ENCODE measurements at regions not wholly inside any gene's neighbourhood (a gene's known extent, or its start where the extent isn't known, plus 50 kb on each side); places are given as distances from the start of the nearest gene placed in this dataset.

DNA sequence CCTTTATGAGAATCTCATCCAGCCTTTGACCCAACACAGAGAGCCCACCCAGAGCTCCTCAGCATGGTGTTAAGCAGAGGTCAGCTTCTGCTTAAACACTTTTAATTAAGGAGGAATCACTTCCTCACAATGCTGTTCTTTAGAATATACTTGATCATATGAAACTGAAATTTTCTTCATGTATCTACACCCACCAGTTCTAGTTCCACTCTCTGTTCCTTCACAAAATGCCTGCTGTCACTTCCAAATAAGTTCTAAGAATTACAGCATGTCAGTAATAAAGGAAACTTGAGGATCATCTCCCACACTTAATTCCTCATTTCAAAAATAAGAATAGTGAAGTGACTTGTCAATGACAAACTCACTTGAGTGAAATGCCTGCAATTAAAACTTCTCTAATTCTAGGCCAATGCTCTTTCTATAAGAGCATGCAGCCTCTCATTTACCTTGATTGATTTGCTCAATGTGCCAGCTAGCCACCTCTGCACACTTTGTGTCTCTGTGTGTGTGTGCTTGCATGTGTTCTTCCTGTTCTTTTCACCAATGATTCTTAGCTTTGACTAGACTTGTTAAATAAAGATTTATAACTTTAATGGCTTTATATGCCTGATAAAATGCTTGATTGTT, 356.3 kb downstream of the PLPP3 start:
- no peak for DNase-seq (ENCODE audit: low spot score)

DNA sequence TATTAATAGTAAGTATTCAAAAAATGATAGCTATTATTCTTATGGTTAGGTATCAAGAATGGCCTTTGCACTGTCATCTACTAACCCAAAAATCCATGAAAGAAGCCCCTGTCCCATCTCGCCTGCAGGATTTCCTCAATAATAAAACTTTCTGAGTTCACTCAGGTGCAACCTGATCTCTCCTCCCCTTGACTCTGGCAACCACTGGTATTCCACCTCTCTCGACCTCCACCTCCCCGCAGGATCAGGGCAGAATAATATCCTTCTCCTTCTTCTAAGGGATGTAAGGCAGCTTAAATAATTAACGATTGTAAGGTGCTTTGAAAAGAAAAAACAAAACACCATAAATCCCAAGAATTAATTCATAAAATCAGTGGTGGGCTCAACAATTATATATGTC, 359.3 kb downstream of the PLPP3 start:
- no peak for DNase-seq (ENCODE audit: low spot score)

DNA sequence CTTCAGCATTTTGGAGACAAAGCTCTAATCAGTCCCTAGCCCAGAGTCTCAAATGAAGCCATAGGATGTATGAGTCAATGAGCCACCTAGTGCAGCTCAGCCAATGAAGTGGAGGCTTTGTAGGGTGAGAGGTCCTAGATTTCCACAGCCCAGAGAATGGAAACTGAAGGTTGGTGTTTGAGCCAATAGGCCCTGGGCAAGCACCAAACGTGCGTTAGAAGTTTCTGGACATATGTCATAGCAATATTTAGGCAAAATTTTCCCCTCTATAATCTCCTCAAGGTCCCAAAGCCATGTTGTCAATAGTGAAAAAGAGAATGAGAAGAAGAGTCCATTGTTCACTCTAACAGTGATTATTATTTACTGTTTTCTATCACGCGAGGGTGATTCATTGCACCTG, 361.3 kb downstream of the PLPP3 start:
- no peak for DNase-seq (ENCODE audit: low spot score)

DNA sequence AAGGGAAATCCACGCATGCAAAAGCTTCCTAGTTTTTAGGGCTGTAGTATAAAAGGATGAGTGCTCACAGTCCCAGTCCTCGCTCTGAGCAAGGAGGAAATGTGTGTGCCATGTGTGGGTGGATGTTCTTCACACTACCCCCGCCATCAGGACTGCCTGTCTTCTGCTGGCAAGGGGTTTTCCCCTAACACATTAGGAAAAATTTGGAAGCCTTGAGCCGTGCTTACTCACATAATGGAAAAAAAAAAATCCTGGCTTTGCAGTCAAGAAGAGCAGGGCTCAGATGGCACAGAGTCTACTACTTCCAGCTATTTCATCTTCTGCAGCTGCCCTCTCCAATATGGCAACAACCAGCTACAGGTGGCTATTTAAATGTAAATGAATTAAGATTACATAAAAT, 363.1 kb downstream of the PLPP3 start:
- no peak for DNase-seq (ENCODE audit: low spot score)

DNA sequence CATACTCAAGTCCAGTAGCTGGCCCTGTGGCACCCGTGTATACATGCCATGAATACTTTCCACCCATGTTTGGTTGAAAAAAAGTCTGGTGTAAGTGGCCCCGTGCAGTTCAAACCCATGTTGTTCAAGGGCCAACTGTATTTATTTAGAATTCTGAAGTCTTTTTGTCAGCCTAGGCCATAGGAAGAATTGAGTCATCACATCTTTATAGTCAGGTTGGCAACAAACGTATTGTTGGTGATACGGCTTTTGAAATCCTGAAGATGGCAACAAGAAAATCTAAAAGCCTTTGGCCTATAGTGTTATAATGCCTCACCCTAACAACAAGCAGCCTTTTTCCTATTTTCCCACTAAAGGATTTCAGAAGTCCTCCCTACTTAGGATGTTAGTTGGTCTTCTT, 363.6 kb downstream of the PLPP3 start:
- no peak for DNase-seq (ENCODE audit: low spot score)

DNA sequence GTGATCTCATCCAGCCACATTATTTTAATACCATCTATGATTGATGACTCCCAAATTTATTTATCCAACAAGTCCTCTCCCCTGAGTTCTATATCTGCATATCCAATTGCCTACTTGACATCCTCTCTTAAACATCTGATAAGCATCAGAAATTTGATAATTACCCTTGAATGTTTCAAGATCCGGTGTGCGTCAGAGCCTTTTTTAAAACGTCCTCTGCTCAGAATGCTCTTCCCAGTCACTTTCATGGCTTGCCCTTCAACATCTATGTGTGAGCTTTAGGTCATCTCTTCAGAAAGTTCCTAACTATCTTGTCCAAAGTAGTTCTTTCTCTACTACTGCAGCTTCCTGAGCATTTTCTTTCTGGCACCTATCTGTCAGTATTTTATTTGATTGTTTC, 364.3 kb downstream of the PLPP3 start:
- no peak for DNase-seq (ENCODE audit: low spot score)

DNA sequence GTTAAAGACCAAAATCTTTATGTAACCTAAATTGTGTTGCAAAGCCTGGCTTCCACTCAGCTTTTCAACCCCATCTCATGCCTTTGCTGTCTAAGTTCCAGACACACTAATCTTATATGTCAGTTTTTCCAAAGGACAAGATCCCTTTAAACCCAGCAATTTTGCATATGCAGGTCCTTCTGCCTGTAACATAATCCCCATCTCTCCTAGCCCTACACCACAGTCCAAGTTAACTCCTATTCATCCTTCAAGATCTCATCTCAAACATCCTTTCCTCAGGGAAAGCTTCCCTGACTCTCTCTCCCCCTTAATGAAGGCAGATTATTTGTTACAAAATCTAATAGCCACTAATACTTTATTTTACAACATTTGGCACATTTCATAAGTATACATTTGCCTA, 366.3 kb downstream of the PLPP3 start:
- no peak for DNase-seq (ENCODE audit: low spot score)

DNA sequence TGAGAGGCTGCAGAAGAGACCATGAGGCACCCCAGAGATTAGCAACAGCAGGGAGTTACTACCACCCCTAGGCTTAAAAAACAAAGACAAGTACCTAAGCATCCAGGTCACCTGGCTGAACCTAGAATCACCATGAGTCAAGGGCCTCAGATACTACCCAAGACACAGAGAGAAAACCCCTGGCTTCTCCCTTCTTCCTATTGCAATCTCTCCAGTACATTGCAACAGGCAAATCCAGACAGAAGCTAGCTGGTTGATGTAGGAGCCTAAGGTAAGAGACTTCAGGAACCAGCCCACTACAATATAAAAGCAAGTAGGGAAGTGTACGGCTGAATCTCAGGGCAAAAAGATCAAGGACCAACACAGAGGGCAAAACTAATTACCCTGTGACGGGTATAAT, 367.2 kb downstream of the PLPP3 start:
- DNase-seq (ENCODE audit: low spot score) = no peak

DNA sequence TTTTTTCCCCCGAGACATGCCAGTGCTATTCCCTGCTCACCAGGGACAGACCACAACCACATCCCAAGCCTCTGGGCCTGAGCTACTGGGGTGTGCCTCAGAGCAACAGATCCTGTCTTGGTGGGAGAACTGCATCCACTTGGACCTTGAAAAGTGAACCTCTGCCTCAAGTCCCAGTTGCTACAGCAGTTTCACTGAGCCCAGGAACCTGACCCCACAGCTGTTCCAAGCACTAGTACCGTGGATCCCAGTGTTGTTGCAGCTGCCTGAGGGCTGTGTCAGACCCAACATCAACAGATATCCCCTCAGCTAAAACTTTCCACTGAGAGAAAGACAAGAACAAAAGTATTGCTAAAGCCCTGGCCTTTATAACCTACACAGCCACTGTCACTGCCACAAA, 373.0 kb downstream of the PLPP3 start:
- DNase-seq (ENCODE audit: low spot score) = no peak

DNA sequence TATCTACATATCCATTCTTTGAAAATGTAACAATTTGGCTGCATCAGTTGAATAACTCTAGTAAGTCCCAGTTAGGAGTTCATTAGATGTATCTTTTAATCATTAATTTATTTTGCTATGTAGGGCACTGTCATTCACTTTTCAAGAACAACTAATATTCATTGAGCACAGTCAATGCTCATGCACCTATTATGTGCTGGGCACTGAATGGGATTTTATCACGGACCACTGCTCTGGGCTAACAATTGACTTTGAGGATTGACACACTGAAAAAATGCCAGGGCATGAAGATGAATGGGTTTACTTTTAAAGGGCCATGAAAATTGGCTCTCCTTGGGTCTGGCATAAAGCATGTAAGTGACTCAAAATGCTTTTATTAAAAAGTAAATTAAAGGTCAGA, 375.2 kb downstream of the PLPP3 start:
- no peak for DNase-seq (ENCODE audit: low spot score)

DNA sequence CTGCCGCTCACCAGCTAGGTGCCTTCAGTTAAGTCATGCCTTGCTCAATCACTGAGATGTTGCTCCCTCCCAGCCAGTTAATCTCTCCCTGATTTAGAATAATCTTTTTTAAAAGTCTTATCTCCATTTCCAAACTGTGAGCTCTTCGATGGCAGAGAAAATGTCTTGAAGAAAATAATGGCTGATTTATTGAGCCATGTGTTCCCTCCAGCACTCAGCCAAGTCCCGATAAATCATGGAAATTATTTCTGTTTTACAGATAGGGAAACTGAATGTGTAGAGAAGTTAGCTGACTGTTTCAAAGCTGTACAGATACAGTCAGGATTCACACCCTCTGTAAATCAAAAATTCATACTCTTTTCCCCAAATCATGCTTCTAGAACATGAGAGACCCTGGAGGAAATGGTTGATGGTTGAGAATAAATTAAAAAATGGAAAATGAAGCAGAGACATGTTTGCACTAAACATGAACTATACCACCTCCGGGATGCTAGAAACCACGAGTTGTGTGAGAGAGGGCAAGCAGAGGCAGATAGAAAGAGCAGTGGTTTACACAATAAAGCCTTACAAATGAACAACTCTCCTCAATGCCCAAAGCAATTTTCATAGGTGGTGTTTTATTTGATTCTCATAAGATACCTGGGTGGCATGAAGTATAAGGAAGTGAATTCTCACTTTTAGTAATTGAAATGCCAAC, 376.4 kb downstream of the PLPP3 start:
- no peak for DNase-seq (ENCODE audit: low spot score)

DNA sequence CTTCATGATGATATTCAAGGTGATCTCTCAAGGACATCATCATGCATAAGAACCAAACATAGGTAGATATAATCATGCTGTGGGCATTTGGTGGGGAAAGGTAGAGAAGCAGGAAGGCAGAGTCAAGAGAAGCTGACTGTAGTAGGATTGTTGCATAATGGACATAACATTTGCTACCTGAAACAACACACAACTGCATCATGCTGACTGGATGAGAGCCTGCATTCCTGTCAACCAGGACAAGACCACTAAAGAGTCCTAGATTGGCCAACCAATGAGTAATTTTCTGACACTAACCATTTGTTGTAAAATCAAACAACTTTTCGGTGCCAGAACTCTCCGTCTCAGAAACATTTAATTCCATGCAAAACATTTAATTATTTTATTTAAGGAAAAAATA, 377.2 kb downstream of the PLPP3 start:
- DNase-seq (ENCODE audit: low spot score) = no peak

DNA sequence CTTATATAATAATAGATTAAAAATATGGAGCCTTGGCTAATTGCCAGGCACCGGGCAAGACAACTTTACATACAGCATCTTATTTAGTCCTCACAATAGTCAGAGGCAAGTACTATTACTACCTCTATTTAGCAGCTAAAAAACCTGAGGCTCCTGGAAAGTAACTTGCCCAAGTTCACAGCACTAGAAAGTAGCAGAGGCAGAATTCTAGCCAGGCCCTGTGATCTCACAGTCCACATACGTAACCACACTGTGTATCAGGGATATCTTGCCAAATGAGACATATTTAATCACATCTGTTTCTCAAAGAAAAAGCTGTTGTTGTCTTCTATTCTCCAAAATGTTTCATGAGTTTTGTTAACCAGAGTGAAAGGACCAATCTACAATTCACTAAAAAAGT, 378.5 kb downstream of the PLPP3 start:
- DNase-seq (ENCODE audit: low spot score) = no peak

DNA sequence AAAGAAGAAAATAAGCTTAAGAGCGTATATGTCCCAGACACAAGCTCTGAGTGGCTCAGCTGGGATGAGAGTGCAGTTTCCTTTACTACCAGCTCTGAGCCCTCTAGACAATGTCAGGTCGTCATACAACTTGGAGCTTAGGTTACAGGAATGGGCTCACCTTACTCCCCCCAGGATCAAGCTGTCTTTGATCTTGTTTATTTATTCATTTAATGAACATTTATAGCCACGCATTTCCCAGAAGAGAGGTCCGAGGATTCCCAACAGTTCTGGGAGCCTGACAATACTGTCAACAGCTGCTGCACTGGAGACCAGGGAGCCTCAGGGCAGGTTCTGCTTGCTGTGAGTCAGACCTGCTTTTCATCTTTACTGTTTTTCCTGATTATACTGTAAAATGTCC, 378.9 kb downstream of the PLPP3 start:
- no peak for DNase-seq (ENCODE audit: low spot score)

DNA sequence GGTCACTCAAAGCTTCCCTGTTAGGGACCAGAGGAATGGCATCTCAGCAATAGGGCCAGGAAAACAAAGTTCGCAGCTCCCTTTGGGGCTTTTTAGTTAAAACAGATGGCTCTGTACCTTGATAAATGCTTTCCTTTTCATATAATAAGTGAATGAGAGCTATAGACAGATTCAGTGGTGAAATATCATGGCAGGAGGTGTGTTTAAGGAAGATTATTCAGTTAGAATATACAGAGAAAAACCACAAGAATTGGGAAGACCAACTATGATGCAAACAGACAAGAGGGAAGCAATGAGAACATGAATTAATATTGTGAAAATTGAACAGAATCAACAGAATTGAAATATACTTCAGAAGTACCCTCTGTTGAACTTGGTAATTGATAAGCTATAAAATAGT, 379.4 kb downstream of the PLPP3 start:
- no peak for DNase-seq (ENCODE audit: low spot score)

DNA sequence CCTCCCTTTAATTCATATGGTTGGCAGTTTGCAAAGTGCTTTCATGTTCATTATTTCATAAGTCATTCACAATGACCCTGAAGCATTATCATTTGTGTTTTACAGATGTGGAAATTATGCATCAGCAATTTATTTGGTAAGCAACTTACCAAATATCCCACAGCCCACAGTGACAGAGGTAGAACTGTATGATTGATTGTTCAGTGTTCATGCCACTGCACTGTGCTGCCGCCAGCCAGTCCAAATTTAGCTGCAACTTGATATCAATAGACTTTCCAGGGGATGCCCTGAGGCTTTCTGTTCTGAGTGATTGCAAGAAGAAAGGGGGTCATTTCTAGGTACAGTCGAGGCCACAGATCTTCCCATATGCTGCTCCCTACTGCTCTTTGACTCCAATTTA, 380.3 kb downstream of the PLPP3 start:
- no peak for DNase-seq (ENCODE audit: low spot score)

DNA sequence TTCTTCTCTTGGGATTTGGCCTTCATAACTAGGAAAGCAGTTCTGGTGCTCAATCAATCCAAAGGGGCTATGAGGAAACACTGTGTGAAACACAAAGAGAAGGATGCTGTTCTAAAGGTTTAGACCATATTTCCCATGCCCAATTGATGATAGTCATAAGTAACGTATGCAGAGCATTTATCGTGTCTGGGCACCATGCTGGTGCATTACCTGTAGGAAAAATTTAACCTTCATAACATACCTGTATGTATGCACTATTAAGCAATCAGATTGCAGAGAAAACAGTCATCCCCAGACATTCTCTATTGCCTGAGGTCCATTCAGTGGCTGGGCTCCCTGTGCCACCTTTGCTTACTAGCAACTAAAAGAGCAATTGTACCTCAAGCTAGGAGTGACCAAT, 381.4 kb downstream of the PLPP3 start:
- DNase-seq (ENCODE audit: low spot score) = no peak

DNA sequence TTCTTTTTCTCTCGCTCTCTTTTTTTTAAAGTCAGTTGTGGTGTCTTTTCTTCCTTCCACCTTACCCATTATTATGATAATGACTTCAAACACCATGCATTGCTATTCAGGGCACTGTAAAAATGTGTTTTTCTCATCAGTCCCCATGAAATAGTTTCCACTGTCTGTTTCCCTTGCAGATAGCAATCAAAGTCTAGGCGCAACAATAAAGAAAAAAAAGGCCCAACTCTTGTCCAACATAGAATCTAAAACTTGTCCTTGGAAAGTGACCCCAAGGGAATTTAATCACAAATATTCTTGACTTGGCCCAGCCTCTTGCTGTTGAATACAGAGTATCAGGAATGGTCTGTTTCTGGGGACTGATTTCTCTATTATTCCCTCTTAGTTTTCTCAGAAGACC, 382.5 kb downstream of the PLPP3 start:
- no peak for DNase-seq (ENCODE audit: low spot score)

DNA sequence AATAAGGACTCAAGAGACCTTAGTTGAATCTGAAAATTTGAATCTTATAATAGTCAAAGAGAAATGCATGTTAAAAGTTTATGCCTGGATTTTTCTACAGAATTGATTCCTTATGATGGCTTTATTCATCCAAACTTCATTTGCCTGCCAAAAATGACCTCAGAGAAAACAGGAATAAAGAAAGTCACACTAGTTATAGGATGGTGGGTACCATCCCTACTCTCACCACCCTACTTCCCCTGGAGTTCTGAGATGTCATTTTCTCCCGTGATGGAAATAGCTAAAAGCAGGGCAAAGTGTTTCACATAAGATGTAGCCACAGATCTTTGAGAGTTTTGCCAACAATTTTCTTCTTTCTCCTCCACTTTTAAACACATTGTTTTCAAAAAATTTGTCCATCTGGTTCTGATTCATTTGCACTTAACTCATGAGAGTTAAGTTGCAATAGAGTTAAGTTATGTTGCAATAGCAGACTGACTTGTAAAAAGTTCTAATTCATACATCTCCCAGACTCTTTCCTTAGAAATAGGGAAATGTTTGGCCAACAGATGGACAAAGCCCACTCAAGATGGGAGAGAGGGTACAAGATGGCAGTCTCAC, 384.6 kb downstream of the PLPP3 start:
- no peak for DNase-seq (ENCODE audit: low spot score)

DNA sequence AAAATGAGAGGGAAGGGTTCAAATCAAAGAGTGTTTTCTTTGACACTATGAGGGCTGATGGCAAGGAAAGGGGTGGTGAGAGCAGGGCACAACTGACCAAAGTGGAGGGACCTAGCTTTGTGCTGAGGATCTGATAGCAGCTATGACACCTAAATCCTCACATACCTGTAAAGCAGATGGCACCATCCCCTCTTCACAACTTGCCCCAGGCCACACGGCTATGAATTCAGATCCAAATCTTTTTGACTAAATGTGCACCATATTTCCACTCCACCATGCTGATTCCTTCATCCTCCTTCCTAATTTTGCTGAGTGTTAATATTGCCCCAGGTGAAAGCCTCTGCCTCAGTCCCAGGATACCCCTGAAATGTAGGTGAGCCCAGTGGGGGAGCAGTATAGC, 385.7 kb downstream of the PLPP3 start:
- DNase-seq (ENCODE audit: low spot score) = no peak

DNA sequence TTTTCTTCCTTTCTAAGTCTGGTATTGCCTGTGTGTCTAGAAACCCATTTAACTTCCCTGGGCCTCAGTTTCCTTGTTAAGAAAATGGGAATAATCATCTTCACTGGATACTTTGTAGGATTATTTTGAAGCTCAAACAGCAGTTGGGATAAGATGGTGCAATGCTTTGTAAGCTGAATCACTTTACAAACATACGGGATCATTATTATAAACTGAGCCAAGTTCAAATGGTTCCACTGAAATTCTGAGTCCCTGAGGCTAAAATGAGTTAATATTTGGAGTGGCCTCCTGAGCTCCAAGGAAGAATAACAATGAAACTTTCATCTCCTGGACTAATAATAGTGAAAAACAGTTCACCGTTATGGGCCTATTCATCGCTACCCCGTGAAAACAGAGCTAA, 388.0 kb downstream of the PLPP3 start:
- no peak for DNase-seq (ENCODE audit: low spot score)

DNA sequence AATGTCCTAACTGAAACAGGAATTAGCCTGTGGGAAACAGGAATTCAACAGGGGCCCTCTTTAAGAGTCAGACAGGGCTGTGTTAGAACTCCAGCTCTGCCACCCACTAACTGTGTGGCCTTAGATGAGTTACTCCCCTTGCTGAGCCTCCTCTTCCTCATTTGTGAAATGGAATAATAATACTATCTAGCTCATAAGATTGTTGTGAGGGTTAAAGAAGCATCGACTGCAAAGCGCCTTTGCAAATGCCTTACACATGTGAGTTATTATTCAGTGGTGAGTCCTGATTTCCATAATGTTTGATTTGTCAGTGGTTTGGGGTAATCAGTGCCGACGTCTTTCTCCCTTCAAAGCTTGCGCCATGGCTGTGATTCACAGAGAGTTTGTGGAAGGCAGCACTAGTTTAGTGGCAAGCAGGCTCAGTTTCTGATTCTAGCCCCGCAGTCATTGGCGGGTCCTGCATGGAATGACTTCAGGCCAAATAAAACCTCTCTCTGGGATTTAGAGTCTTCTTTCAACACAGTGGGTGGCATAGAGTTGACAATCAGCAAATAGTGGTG, 388.5 kb downstream of the PLPP3 start:
- no peak for DNase-seq (ENCODE audit: low spot score)

DNA sequence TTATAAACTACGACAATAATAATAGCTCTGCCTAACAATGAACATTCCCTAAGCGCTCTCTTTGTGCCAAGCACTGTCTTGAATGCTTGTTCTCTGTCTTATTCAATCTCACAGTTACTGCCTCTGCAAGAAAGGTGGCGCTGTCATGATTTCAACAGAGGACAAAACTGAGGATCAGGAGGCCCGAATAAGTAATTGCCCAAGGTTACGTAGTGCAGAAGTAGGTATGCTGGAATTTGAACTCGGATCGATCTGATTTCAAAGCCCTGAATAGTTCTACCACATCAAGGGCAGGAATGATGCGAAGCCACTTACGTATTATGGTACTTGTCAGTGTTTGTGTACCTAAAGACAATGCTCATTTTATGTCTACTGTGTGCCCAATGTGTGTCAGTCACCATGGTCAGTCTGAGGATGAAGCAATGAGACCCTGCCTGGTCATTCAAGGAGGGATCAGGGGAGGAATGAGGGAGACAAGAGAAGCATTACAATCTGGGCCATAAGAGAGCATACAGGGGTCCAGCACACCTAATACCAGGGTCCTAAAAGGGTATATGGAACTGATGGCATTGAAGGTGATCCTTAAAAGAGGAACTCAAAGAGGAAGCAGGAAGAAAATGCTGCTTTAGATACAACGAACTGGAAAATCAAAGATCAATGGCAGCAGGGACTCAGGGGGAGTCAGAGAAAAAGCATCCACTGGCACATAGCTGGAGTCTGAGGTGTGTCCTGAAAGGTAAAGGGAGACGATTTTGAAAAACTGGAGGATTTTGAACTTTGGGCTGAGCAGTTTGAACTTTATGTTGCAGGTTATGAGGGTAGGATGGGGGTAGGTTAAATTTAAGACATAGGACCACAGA, 389.2 kb downstream of the PLPP3 start:
- no peak for DNase-seq (ENCODE audit: low spot score)

Measured in LoVo (cell line).